CD4-positive, alpha-beta T cell treated with Interleukin-21 for 1 hour (primary cell): ENCODE measurements at regions not wholly inside any gene's neighbourhood (a gene's known extent, or its start where the extent isn't known, plus 50 kb on each side); places are given as distances from the start of the nearest gene placed in this dataset.

ENCODE experiments used
- DNase-seq: peaks from one replicate; pipeline ENCODE4 v3.0.0-alpha.2; 2020

GRCh38 chr3:193938613-193939012, 197.3 kb upstream of the HES1 start:
- DNase-seq, result no peak

GRCh38 chr3:193939527-193939926, 196.4 kb upstream of the HES1 start:
- DNase-seq, result no peak

DNA sequence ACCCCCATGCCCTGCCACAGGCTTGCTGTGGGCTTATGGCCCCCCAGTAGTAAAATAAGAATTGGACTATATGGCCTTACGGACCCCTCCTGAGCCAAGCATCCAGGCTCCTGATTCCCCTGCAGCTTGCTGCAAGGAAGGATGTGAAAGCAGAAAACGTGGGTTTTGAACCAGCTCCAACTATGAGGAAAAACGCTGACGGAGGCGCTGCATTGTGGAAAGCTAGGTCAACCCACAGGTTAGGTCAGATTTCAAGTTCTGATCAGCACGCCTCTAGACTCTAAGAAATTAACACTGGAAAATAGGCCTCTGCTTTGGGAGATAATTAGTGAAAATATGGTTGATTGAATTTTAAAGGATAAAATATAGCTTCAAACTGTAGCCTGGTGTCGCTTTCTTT, 195.4 kb upstream of the HES1 start:
- no peak for DNase-seq

GRCh38 chr3:193941486-193941885, 194.5 kb upstream of the HES1 start:
- DNase-seq, result no peak

DNA sequence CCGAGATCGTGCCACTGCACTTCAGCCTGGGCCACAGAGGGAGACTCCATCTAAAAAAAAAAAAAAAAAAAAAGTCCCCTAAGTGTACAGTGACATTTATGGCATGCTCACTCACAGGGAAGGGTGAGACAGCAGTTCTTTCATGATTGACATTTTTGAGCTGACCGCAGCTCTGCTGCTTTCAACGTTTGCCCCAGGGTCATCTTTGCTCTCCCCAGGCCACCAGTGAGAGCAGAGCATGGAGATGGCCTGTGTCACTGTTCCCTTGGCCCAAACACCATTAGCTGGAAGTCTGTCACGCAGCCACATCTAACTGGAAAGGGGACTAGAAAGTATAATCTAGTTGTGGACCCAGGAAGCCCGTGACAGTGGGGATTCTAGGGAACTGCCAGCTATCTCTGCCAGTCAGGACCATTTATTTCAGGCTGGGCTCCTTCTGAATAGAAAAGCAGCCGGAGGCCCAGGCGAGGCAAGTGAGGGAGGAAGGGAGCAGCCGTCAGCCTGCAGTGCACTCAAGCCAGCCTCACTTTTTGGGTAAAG, 193.4 kb upstream of the HES1 start:
- no peak for DNase-seq

DNA sequence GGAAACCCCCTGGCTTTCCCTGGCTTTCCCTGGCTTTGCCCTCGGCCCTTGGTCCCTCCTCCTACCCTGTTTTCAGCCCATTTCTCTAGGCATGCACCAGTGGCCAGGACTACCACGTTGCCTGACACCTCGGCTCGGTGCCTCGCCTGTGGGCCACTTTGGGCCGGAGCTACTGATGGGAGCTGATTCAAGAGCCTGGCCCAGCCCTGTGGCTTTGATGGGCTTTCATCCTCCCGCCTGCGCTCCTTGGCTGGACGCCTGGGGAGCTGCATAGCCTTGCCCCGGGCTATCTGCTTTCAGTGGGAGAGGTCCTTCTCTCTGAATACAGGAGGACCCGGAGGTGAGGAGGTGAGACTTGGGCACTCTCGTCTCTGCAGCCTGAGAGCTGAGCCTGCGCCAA, 192.7 kb upstream of the HES1 start:
- no peak for DNase-seq

DNA sequence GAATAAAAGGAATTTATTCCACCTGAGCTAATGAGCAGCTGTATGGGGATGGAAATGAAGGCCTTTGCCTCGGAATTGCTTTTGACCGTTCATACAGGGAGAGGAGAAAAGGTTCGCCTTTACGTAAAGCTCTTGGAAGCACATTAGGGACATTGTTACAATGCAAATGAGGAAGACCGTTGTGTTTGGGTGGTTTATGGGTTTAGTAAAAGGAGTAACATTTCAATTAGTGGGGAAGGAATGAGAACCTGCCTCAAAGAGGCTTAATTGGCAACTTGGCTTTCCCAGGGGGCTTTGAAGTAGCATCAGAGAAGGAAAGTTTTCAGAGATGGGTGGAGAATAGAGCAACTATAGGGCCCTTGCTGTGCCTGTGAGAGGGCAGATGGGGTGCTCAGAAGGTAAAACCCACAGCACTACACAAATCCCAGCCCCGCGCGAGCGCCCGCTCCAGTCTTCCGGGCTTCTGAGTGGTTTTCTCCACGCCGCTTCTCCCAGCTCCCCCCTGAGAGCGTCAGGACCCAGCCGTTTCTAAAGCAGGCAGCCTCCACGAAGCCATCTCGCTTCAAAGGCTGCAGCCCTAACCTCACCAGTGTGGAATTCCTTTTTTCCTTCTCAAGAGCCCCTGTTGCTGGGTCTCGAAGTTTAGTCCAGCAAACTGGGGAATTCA, 192.0 kb upstream of the HES1 start:
- no peak for DNase-seq

- no peak for DNase-seq
Measured at GRCh38 chr3:193944518-193944884, 191.4 kb upstream of the HES1 start.

DNA sequence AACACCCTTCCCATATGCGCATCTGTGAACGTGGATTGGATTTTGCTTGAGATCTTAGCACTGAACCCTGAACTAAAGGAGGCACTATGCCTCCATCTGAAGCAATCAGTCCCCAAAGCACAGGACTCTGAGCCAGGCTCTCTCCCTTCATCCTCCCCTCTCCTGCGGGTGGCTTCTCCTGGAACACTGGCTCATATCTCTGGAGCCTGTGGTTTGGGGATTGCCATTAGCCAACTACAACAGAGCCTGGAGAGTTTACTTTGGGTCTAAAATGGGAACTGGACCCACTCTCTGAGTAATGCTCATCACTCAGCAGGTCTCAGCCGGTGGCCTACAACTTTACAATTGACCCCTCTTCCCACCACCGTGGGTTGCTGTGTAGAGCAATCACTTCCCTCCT, 190.8 kb upstream of the HES1 start:
- DNase-seq, result no peak

GRCh38 chr3:193946945-193947344, 189.0 kb upstream of the HES1 start:
- DNase-seq, result no peak

DNA sequence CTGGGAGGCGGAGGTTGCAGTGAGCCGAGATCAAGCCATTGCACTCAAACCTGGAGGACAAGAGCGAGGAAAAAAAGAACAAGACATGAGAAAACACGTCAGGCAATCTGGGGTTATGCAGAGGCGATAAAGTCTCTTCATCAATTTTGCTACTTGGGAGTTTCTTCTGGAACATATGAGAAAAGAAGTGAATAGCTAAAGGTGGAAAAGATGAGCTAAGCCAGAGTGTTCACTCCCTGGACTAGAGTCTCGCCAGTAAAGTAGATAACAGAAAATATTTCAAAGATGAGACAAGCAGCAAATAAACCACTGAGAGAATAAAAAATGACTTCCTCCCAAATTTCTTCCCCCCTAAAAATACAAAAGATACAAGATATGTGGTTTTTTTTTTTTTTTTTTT, 188.4 kb upstream of the HES1 start:
- DNase-seq, result no peak

- DNase-seq, result no peak
Measured at GRCh38 chr3:193948459-193948858, 187.5 kb upstream of the HES1 start.

GRCh38 chr3:193951859-193952258, 184.1 kb upstream of the HES1 start:
- DNase-seq, result no peak

DNA sequence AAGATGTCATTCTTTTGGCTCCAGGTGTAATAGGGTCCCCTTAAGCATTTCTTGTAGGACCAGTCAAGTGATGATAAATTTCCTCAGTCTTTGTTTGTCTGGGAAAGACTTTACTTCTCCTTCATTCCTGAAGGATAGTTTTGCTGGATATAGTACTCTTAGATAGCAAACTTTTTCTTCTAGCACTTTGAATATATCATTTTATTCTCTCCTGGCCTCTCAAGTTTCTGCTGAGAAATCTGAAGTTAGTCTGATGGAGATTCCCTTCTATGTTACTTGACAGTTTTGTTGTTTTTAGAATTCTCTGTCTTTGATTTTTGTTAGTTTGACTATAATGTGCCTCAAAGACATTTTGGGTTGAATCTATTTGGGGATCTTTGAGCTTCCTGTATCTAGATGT, 181.2 kb upstream of the HES1 start:
- no peak for DNase-seq

DNA sequence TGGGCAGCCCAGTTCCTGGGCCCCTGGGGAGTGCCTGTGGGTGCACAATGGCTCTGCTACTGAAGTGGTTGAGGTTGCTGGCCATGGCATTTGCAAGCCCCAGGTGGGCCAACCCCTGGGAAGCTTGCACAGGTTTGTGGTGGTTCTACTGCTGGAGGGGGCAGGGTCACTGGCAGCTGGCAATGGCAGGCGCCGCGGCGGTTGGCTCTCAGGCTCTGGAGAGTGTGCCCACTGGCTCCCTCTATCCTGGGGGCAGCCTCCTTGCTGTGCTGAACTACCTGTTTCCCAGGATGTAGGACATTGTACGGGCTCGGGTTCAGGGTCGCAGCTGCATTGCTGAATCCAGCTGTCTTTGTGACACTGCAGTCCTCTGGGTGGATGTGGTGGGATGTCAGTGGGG, 180.2 kb upstream of the HES1 start:
- no peak for DNase-seq

DNA sequence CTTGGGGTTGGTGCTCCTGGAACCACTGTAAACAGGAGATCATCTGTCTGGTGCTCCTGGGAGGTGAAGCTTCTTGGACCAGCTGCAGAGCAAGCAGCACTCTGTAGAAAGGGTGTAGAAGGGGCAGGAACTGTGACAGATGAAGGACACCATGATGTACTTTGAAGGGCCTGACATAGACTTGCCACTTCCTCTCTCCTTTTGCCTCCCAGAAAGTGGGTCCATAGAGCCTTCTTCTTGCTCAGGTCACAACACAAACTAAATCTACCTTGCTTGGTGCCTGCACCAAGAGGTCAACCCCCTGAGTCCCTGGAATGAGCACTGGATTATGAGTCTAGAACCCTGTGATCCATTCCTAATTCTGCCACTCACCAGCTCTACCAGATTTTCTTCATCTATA, 176.1 kb upstream of the HES1 start:
- no peak for DNase-seq

DNA sequence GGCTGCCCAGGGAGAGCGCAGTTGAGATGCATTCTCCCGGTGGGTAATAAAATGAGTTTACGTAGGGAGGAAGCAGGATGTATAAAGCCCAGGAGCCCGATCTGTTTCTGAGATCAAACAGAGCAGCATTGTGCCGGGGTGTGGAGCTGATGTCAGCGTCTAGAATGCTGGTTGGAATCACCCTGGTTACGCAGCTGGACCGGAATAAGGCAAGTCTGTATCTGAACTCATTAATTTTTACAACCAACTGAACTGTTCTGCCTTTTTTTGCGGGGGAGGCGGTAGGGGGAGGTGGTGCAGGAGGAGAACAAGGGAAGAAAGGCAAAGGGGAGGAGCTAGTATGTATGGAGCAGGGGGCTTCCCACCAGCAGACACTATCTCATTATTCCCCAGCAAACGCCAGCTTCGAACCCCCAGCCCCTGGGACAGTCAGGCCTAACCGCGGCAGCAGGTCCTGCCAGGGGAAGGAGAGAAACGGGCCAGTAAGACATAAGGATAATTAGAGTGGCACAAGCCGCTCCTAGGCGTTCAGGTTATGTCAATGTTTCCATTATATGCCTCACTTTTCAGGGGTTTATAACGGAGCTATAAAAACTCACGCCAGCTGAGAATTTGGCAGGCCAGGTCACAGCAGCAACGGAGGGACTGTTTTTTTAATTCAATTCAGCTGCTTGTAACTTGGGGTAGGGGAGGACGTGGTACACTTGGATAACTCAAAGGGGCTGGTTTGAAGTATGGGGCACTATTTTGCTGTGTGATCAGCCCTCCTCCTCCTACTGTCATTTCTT, 175.3 kb upstream of the HES1 start:
- DNase-seq, result no peak

- DNase-seq, result no peak
Measured at GRCh38 chr3:193962986-193963685, 172.8 kb upstream of the HES1 start.

GRCh38 chr3:193963808-193964516, 172.0 kb upstream of the HES1 start:
- no peak for DNase-seq

- DNase-seq, result no peak
Measured at GRCh38 chr3:193964517-193964880, 171.4 kb upstream of the HES1 start.

DNA sequence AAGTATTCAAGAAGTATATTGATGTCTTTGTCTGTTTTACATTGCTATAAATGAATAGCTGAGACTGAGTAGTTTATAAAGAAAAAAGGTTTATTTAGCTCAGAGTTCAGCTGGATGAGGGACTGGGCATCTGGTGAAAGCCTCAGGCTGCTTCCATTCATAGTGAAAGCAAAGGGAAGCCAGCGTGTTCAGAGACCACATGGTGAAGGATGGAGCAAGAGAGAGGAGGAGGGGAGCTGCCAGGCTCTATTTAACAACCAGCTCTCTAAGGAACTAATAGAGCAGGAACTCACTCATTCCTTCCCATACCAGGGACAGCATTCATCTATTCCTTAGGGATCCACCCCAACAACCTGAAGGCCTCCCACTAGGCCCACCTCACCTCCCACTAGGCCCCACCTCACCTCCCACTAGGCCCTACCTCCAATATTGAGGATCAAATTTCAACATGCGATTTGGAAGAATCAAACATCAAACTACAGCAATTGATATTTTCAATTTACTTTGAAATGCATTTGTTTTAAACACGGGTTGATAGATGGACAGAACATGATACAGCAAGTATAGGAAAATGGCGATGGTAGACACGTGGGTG, 167.5 kb upstream of the HES1 start:
- DNase-seq, result no peak

- DNase-seq, result peak; percentile 8
Measured at GRCh38 chr3:193970131-193970772, 165.7 kb upstream of the HES1 start.
